ENCODE measurements at regions not wholly inside any gene's neighbourhood (a gene's known extent, or its start where the extent isn't known, plus 50 kb on each side); places are given as distances from the start of the nearest gene placed in this dataset.

DNA sequence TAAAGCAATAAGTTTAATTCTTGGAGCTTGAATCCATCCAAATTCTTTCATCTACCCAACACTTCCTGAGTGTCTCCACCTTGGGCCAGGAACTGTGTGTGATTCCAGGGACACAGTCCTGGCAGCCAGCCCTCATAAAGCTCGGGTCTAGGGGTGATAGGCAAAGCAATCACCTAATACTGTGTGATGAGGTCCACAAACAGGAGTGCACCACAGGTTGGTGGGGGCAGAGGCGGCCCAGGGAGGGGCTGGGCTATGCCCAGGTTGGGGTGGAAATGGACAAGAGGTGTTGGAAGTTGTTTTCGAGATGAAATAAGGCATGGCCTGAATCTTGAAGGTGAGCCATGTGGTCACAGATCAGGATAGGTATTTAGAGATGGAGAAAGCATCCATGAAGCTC is 133.9 kb upstream of the PTCH1 start:
- peaks cover 5% of the 10 kb centered on the region; the same call in 1 of the 2 replicates for H3K4me1 ChIP-seq (ENCODE audit: insufficient read depth, low read length)
- TF ChIP-seq, protein P1, sequence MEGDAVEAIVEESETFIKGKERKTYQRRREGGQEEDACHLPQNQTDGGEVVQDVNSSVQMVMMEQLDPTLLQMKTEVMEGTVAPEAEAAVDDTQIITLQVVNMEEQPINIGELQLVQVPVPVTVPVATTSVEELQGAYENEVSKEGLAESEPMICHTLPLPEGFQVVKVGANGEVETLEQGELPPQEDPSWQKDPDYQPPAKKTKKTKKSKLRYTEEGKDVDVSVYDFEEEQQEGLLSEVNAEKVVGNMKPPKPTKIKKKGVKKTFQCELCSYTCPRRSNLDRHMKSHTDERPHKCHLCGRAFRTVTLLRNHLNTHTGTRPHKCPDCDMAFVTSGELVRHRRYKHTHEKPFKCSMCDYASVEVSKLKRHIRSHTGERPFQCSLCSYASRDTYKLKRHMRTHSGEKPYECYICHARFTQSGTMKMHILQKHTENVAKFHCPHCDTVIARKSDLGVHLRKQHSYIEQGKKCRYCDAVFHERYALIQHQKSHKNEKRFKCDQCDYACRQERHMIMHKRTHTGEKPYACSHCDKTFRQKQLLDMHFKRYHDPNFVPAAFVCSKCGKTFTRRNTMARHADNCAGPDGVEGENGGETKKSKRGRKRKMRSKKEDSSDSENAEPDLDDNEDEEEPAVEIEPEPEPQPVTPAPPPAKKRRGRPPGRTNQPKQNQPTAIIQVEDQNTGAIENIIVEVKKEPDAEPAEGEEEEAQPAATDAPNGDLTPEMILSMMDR (conservative IDR thresholded peaks at IDR 0.05) = no peak
- Mint-ChIP-seq H3K27ac (no peak overlapping the region), H3K4me1 (peaks cover 9% of the 10 kb centered on the region in 2 experiments), H3K36me3 (ENCODE audit: insufficient read depth in 1 of 3, low read depth in 3 of 3) (peaks cover 0 to 4% (median 0%) of the 10 kb centered on the region in 3 experiments; a peak in 1 of 7 replicates), H3K9me3 (0 out of 5 replicates have a peak, but pooled peaks cover 0 to 3% of the 10 kb centered on the region in 2 experiments), H3K27me3 (ENCODE audit: low read depth) (peaks cover 1% of the 10 kb centered on the region; the same call in 1 of the 2 replicates), H3K4me3 (no peak overlapping the region)
- H3K79me2 ChIP-seq (ENCODE audit: insufficient read depth, low read length) = no peaks in the 10 kb centered on the region
- no peak overlapping the region for H3T11ph ChIP-seq (ENCODE audit: low read length)
- no peak overlapping the region for H2BK5ac ChIP-seq (ENCODE audit: insufficient read length, low read length)
- no peak overlapping the region for H3K4ac ChIP-seq (ENCODE audit: low read depth, low read length)
- no peak overlapping the region for H3K56ac ChIP-seq (ENCODE audit: insufficient read length, low read depth, low read length)
- no peak overlapping the region for H3K9ac ChIP-seq (ENCODE audit: extremely low read depth, insufficient read length, low read length)
- no CpG with 5 or more reads among the region's 3 CpGs for WGBS (ENCODE audit: extremely low coverage, insufficient read length, low lambda C conversion rate)
- H2BK120ac ChIP-seq (ENCODE audit: low read depth, low read length, poor library complexity, severe bottlenecking) = no peak overlapping the region
- H3K27me3 ChIP-seq (ENCODE audit: insufficient read depth, low read length) = no peaks in the 10 kb centered on the region
- no peak for DNase-seq
- H4K91ac ChIP-seq (ENCODE audit: insufficient read length, low read depth, low read length) = no peak overlapping the region
- H4K5ac ChIP-seq (ENCODE audit: insufficient read length, low read depth, low read length) = no peak overlapping the region
- no peak overlapping the region for H3K27ac ChIP-seq (ENCODE audit: insufficient read length, low read depth, low read length)
- no peak overlapping the region for H2AK5ac ChIP-seq (ENCODE audit: insufficient read length, low read length)
- no peaks in the 10 kb centered on the region for H3K79me1 ChIP-seq (ENCODE audit: insufficient read depth, low read depth, low read length, poor library complexity, severe bottlenecking)
- H2BK12ac ChIP-seq (ENCODE audit: insufficient read length, low read depth, low read length) = no peak overlapping the region
- no peak overlapping the region for H3K23ac ChIP-seq (ENCODE audit: insufficient read length, low read depth, low read length)
- H4K20me1 ChIP-seq (ENCODE audit: control insufficient read depth, insufficient read depth, insufficient read length) = no peaks in the 10 kb centered on the region
- no peak overlapping the region for H4K8ac ChIP-seq (replicated peaks; ENCODE audit: insufficient read length, low read depth, low read length)
- no peaks in the 10 kb centered on the region for H3K23me2 ChIP-seq (ENCODE audit: insufficient read length, low read depth, low read length, poor library complexity, severe bottlenecking)
- no peak overlapping the region for H3K4me2 ChIP-seq (ENCODE audit: insufficient read depth, insufficient read length, low read length)
- H2BK20ac ChIP-seq (ENCODE audit: low read depth, low read length, poor library complexity, severe bottlenecking) = no peak overlapping the region
- H3K9me3 ChIP-seq (ENCODE audit: control insufficient read depth, low read depth, low read length) = no peaks in the 10 kb centered on the region
- no peak overlapping the region for H3K18ac ChIP-seq (ENCODE audit: insufficient read length, low read depth, low read length)
- no peak overlapping the region for H2BK15ac ChIP-seq (ENCODE audit: low read depth, low read length)
- H2AFZ ChIP-seq (ENCODE audit: low read length) = no peak overlapping the region
- no peak overlapping the region for H3K14ac ChIP-seq (ENCODE audit: insufficient read depth, low read length)

Measured in H9 (cell line).